MM.1S (cell line): ENCODE measurements at regions not wholly inside any gene's neighbourhood (a gene's known extent, or its start where the extent isn't known, plus 50 kb on each side); places are given as distances from the start of the nearest gene placed in this dataset.

Experiments used
- DNase-seq: peaks from one replicate; pipeline ENCODE4 v3.0.0-alpha.2; 2015
- H2AFZ ChIP-seq: fragments of 300-600 bp; sonication (generic); 2 replicates; pipeline ENCODE4 v1.6.0; 2016; ENCODE audit warnings: antibody characterized with exemption, low read length
- H3F3A ChIP-seq: fragments of 300-600 bp; sonication (generic); 2 replicates; pipeline ENCODE4 v1.6.1; 2016; ENCODE audit warnings: mild to moderate bottlenecking, antibody characterized with exemption, low read length, moderate library complexity, mixed read lengths; ENCODE audit not compliant: insufficient read depth
- H3K27ac ChIP-seq: fragments of 300-600 bp; sonication (generic); 2 replicates; pipeline ENCODE4 v1.5.1; 2016; ENCODE audit warnings: mild to moderate bottlenecking, low read length
- H3K27me3 ChIP-seq: fragments of 300-600 bp; sonication (generic); replicated peaks from 2 replicates; pipeline ENCODE4 v1.6.0; 2016; ENCODE audit warnings: low read length; ENCODE audit not compliant: insufficient read depth
- H3K36me3 ChIP-seq: fragments of 300-600 bp; sonication (generic); replicated peaks from 2 replicates; pipeline ENCODE4 v1.6.1; 2016; ENCODE audit warnings: mild to moderate bottlenecking, low read length, mixed read lengths; ENCODE audit not compliant: insufficient read depth
- H3K4me1 ChIP-seq: fragments of 300-600 bp; sonication (generic); 2 replicates; pipeline ENCODE4 v1.6.1; 2016; ENCODE audit warnings: low read length, mixed read lengths
- H3K4me2 ChIP-seq: fragments of 300-600 bp; sonication (generic); 2 replicates; pipeline ENCODE4 v1.6.0; 2016; ENCODE audit warnings: low read depth, low read length
- H3K4me3 ChIP-seq: fragments of 300-600 bp; sonication (generic); 2 replicates; pipeline ENCODE4 v1.5.1; 2016; ENCODE audit warnings: low read length, mixed read lengths
- H3K79me2 ChIP-seq: fragments of 300-600 bp; sonication (generic); 2 replicates; pipeline ENCODE4 v1.6.1; 2016; ENCODE audit warnings: mixed run types, low read length, mixed read lengths
- H3K9ac ChIP-seq: fragments of 300-600 bp; sonication (generic); 2 replicates; pipeline ENCODE4 v1.6.1; 2016; ENCODE audit warnings: low read length, mixed read lengths
- H3K9me2 ChIP-seq: fragments of 300-600 bp; sonication (generic); replicated peaks from 2 replicates; pipeline ENCODE4 v1.6.1; 2016; ENCODE audit warnings: mild to moderate bottlenecking, low read length, mixed read lengths; ENCODE audit not compliant: insufficient read depth
- H3K9me3 ChIP-seq: fragments of 300-600 bp; sonication (generic); replicated peaks from 2 replicates; pipeline ENCODE4 v1.6.1; 2016; ENCODE audit warnings: mild to moderate bottlenecking, low read length, mixed read lengths; ENCODE audit not compliant: insufficient read depth
- H4K20me1 ChIP-seq: fragments of 300-600 bp; sonication (generic); 2 replicates; pipeline ENCODE4 v1.6.1; 2016; ENCODE audit warnings: mild to moderate bottlenecking, low read length, moderate library complexity, mixed read lengths; ENCODE audit not compliant: insufficient read depth
- EZH2 ChIP-seq: fragments of 300-600 bp; sonication (generic); optimal IDR thresholded peaks from 2 replicates; pipeline ENCODE3; 2017; ENCODE audit warnings: low read depth, mild to moderate bottlenecking, antibody characterized with exemption, low read length, mixed read lengths
- EZH2phosphoT487 ChIP-seq: fragments of 300-600 bp; sonication (generic); IDR thresholded peaks from 2 replicates; pipeline ENCODE4 v1.6.1; 2018; ENCODE audit warnings: antibody characterized with exemption, low read length
- TF ChIP-seq, protein P1 (sequence below): fragments of 300-600 bp; sonication (generic); IDR thresholded peaks from 2 replicates; pipeline ENCODE4 v1.5.1; 2016; ENCODE audit warnings: antibody characterized with exemption, low read length, mixed read lengths

DNA sequence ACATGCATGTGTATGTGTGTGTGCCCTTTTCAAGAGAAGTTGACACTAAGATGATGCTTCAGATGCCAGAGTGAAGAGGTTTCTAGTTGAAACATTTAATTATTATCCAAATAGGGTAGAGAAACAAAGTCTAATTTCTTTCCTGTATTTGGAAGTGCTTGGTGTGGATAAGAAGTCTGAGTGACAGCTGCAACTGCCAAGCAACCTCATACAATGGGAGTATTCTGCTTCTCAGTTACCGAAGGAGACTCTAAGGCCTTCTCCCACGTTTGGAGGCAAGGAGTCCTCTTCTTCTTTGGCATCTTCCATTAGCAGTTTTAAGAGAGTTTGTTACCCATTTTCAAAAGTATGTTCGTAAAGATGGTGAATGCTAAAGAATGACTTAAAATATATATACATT is 82.4 kb downstream of the HDGFL1 start:
- DNase-seq = no peak
- no peak overlapping the region for H2AFZ ChIP-seq
- H3K9me2 ChIP-seq = no peaks in the 10 kb centered on the region
- no peaks in the 10 kb centered on the region for H4K20me1 ChIP-seq
- H3K36me3 ChIP-seq = no peaks in the 10 kb centered on the region
- no peak overlapping the region for H3K9ac ChIP-seq
- TF ChIP-seq EZH2 = no peak
- TF ChIP-seq, protein P1, sequence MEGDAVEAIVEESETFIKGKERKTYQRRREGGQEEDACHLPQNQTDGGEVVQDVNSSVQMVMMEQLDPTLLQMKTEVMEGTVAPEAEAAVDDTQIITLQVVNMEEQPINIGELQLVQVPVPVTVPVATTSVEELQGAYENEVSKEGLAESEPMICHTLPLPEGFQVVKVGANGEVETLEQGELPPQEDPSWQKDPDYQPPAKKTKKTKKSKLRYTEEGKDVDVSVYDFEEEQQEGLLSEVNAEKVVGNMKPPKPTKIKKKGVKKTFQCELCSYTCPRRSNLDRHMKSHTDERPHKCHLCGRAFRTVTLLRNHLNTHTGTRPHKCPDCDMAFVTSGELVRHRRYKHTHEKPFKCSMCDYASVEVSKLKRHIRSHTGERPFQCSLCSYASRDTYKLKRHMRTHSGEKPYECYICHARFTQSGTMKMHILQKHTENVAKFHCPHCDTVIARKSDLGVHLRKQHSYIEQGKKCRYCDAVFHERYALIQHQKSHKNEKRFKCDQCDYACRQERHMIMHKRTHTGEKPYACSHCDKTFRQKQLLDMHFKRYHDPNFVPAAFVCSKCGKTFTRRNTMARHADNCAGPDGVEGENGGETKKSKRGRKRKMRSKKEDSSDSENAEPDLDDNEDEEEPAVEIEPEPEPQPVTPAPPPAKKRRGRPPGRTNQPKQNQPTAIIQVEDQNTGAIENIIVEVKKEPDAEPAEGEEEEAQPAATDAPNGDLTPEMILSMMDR = no peak
- no peak for TF ChIP-seq EZH2phosphoT487
- H3K4me1 ChIP-seq = peaks cover 14% of the 10 kb centered on the region
- no peak overlapping the region for H3K27ac ChIP-seq
- H3K9me3 ChIP-seq = no peaks in the 10 kb centered on the region
- H3K4me3 ChIP-seq = no peak overlapping the region
- H3K79me2 ChIP-seq = no peaks in the 10 kb centered on the region
- no peak overlapping the region for H3K4me2 ChIP-seq
- no peaks in the 10 kb centered on the region for H3K27me3 ChIP-seq
- H3F3A ChIP-seq = no peaks in the 10 kb centered on the region

DNA sequence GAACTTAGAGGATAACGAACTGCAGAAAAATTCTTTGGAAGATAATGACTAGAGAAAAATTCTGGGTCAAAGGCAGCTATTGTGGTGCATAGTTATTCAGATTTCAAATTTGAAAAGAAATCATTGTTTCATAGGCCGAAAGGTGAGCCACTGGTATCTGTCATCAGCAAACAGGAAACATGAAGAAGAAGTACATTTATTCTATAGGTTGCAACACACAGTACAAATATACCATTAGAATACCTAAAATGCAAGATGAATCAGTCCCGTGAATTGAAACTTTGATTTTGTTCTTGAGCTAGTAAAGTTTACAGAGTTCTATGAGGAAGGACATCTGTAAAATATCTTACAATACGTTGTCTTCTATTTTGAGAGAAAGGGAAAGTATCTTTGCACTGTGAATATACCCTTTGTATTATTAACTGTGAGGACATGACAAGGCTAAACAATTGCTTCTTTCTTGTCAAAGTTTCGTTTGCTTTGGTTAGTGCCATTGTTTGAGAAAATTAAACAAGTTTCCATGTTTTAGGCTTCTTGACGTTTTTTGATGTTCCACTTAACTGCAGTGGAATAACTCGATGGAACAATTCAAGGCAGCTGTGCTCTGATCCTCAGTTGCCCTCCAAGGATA is 84.7 kb downstream of the HDGFL1 start:
- no peak for DNase-seq
- no peaks in the 10 kb centered on the region for H3K9me3 ChIP-seq
- no peak overlapping the region for H3K4me2 ChIP-seq
- H3K27ac ChIP-seq = no peak overlapping the region
- 0 out of 2 replicates have a peak, but pooled peaks cover 2% of the 10 kb centered on the region for H3F3A ChIP-seq
- no peak for TF ChIP-seq EZH2phosphoT487
- no peak for TF ChIP-seq EZH2
- TF ChIP-seq, protein P1 = no peak
- H3K27me3 ChIP-seq = no peaks in the 10 kb centered on the region
- no peak overlapping the region for H3K4me3 ChIP-seq
- no peaks in the 10 kb centered on the region for H3K36me3 ChIP-seq
- no peak overlapping the region for H3K9ac ChIP-seq
- peaks cover 38% of the 10 kb centered on the region for H3K4me1 ChIP-seq
- H3K79me2 ChIP-seq = no peaks in the 10 kb centered on the region
- H4K20me1 ChIP-seq = no peaks in the 10 kb centered on the region
- no peaks in the 10 kb centered on the region for H3K9me2 ChIP-seq
- H2AFZ ChIP-seq = no peak overlapping the region

DNA sequence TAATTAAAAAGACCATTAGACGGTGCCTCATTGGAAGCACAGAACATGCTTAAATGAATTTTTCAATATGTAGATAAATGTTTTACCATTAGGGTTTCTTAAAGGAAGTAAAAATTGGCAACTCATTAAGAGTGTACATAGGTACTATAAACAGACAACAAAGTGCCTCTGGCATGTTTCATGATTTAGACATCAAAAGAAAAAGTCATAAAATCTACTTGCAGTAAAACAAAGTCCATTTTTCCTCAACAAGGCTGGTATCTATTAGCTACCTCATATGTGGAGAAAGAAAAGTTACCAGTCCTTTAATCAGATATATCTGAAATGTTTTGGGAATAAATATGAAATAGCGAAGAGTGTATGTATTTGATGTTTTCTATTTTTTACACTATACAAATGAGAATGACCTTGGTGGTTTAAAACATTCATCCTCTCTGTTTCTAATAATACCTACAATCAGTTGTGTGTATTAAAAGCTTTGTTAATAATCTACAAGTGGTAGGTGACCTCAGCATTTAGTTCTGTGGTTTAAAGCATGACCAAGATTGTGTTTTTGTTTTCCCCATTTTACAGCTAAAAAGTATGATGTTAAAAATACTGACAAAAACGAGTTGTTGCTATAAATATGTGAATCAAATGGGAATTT is 87.5 kb downstream of the HDGFL1 start:
- no peaks in the 10 kb centered on the region for H3K9me2 ChIP-seq
- 0 out of 2 replicates have a peak overlapping the region, but pooled peaks have one; percentile 62 for H2AFZ ChIP-seq
- no peaks in the 10 kb centered on the region for H3K36me3 ChIP-seq
- TF ChIP-seq EZH2phosphoT487 = no peak
- TF ChIP-seq EZH2 = no peak
- TF ChIP-seq, protein P1 = no peak
- 0 out of 2 replicates have a peak, but pooled peaks cover 8% of the 10 kb centered on the region for H3F3A ChIP-seq
- H3K9me3 ChIP-seq = no peaks in the 10 kb centered on the region
- no peaks in the 10 kb centered on the region for H4K20me1 ChIP-seq
- peak; percentile 45 for DNase-seq
- no peak overlapping the region for H3K9ac ChIP-seq
- no peak overlapping the region for H3K4me3 ChIP-seq
- H3K4me1 ChIP-seq = peaks cover 41% of the 10 kb centered on the region
- H3K4me2 ChIP-seq = peak overlapping the region; percentile 49
- no peaks in the 10 kb centered on the region for H3K27me3 ChIP-seq
- peak overlapping the region; percentile 59; the same call in 1 of the 2 replicates for H3K27ac ChIP-seq
- H3K79me2 ChIP-seq = no peaks in the 10 kb centered on the region
